Panc1 (cell line): ENCODE measurements at regions not wholly inside any gene's neighbourhood (a gene's known extent, or its start where the extent isn't known, plus 50 kb on each side); places are given as distances from the start of the nearest gene placed in this dataset.
"Not testable (repeated sequence)": the region's sequence is repeated elsewhere in the genome, so short reads cannot be mapped to it uniquely, and the experiment has no call there.

Experiments
- ATAC-seq: fragments of 200-7000 bp; cut with Tn5 transposase; 2 replicates; pipeline ENCODE4 v1.9.1; 2020; ENCODE audit warnings: mild to moderate bottlenecking, moderate library complexity
- BruUV-seq: library from RNA; stranded (reverse); fragments of 400-500 nt; replicated peaks from 2 replicates; lab custom pipeline; 2021; lab: Mats Ljungman, UMichigan
- CTCF ChIA-PET: fragments of 300-600 bp; sonication (Branson Sonifier 250); formaldehyde crosslinking; loops from one replicate; lab custom pipeline; 2022; ENCODE audit warnings: antibody characterized with exemption; lab: Charles Lee
- POLR2A ChIA-PET: fragments of 300-600 bp; sonication (Branson Sonifier 250); formaldehyde crosslinking; loops from one replicate; lab custom pipeline; 2022; ENCODE audit warnings: antibody characterized with exemption; lab: Charles Lee
- DNase-seq: peaks from one replicate; pipeline ENCODE4 v3.0.0-alpha.2; 2010; ENCODE audit warnings: low read depth, low spot score
- H3K27ac ChIP-seq: 2 replicates; pipeline ENCODE4 v1.5.1; 2011; ENCODE audit warnings: mild to moderate bottlenecking, low read length, inconsistent platforms
- H3K27me3 ChIP-seq: fragments of 200-500 bp; sonication (Bioruptor generic); 2 replicates; pipeline ENCODE4 v1.6.0; 2014; ENCODE audit warnings: low read length, inconsistent platforms; ENCODE audit not compliant: control insufficient read depth, insufficient read depth
- H3K36me3 ChIP-seq: fragments of 200-500 bp; sonication (Bioruptor generic); 2 replicates; pipeline ENCODE4 v1.5.1; 2014; ENCODE audit warnings: inconsistent platforms, mild to moderate bottlenecking, low read length, moderate library complexity; ENCODE audit not compliant: control insufficient read depth, insufficient read depth
- H3K4me1 ChIP-seq: 2 replicates; pipeline ENCODE4 v1.5.1; 2011; ENCODE audit warnings: inconsistent platforms, mild to moderate bottlenecking, low read length, moderate library complexity; ENCODE audit not compliant: control insufficient read depth, insufficient read depth
- H3K4me3 ChIP-seq, 2 experiments: 2 replicates each; pipeline ENCODE4 v1.5.1; 2011 to 2012; ENCODE audit warnings: low read depth in 2 of 2, low read length in 2 of 2, mild to moderate bottlenecking in 2 of 2, inconsistent platforms in 1 of 2, moderate library complexity in 1 of 2
- H3K9me3 ChIP-seq: fragments of 200-500 bp; sonication (Bioruptor generic); 2 replicates; pipeline ENCODE4 v1.5.1; 2014; ENCODE audit warnings: low read depth, mild to moderate bottlenecking, inconsistent platforms, low read length, moderate library complexity; ENCODE audit not compliant: control insufficient read depth, insufficient read depth
- CTCF ChIP-seq: fragments of 450-650 bp; IDR thresholded peaks from 2 replicates; pipeline ENCODE4 v1.5.1; 2017; ENCODE audit warnings: mild to moderate bottlenecking
- POLR2AphosphoS5 ChIP-seq: IDR thresholded peaks from 2 replicates; pipeline ENCODE4 v1.6.1; 2012; ENCODE audit warnings: mild to moderate bottlenecking, low read depth, low read length, moderate library complexity
- REST ChIP-seq, 2 experiments: IDR thresholded peaks; 2 replicates each; pipeline ENCODE4 v1.6.1; 2011 to 2012; ENCODE audit warnings: low read depth in 2 of 2, control low read depth in 1 of 2, low read length in 1 of 2, mild to moderate bottlenecking in 1 of 2, moderate library complexity in 1 of 2; ENCODE audit not compliant: insufficient read depth in 1 of 2
- SIN3A ChIP-seq: IDR thresholded peaks from 2 replicates; pipeline ENCODE4 v1.6.1; 2012; ENCODE audit warnings: low read depth, mild to moderate bottlenecking, low read length, moderate library complexity, borderline replicate concordance; ENCODE audit not compliant: insufficient read depth
- TCF7L2 ChIP-seq: IDR thresholded peaks from 2 replicates; pipeline ENCODE4 v1.6.1; 2011; ENCODE audit warnings: mild to moderate bottlenecking, low read depth, low read length, inconsistent platforms
- in situ Hi-C: cut with HindIII; loops from 2 replicates; pipeline ENCODE4 v1.10.0; 2016; ENCODE audit warnings: low sequenced_read_pairs, low pct_unique_long_range_greater_than_20kb
- intact Hi-C: fragments of 100-400 bp; cut with micrococcal nuclease; formaldehyde crosslinking; loops from one replicate; pipeline ENCODE4 v1.10.0; 2022; ENCODE audit not compliant: unreplicated experiment

- in situ Hi-C loops (no loop called here), intact Hi-C loops (no loop called here)
- Histone ChIP-seq H3K9me3 (no peaks in the 10 kb centered on the region), H3K27me3 (no peaks in the 10 kb centered on the region), H3K36me3 (no peaks in the 10 kb centered on the region), H3K4me1 (no peaks in the 10 kb centered on the region), H3K27ac (no peak overlapping the region), H3K4me3 (no peak overlapping the region)
- POLR2A ChIA-PET: no interaction called here
- CTCF ChIA-PET: interaction anchor here (0.6 kb wide), 1 partner anchor 623 kb away, joined by 3 read pairs; no protein-coding TSS in a partner anchor
- DNase-seq (no peak), ATAC-seq (no peak)
- no TSS peak for BruUV-seq
- TF ChIP-seq TCF7L2 (no peak), CTCF (no peak), SIN3A (no peak), REST (IDR thresholded peaks at IDR 0.05; ENCODE audit: insufficient read depth in 1 of 2, low read depth in 2 of 2, low read length in 1 of 2) (no peak), POLR2AphosphoS5 (no peak)
Observed at GRCh38 chr12:38427442-38427841, 110.9 kb downstream of the ALG10B start.

DNA sequence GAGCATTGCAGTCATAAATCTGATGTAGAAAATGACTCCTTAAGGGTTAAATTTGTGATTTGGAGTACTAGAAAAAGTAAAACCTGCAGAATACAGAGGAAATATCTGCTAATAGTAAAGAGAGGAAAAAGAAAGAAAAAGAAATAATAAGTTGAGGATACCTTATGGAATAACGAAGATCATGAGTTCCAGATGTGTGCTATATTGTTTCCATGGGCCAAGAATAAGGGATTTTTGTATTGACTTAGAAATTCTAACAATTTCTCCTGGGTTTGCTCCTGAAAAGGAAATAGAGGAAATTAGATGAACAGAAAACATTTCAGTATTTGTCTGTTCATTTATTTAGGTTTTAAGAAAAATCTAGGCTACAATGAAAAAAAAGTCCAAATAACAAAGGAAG, 115.3 kb downstream of the ALG10B start:
- H3K4me1 ChIP-seq: no peaks in the 10 kb centered on the region
- no peaks in the 10 kb centered on the region for H3K9me3 ChIP-seq
- ChIA-PET POLR2A (no interaction called here), CTCF (no interaction called here)
- no peak overlapping the region for H3K27ac ChIP-seq
- no peak overlapping the region for H3K4me3 ChIP-seq
- BruUV-seq: no TSS peak
- no peaks in the 10 kb centered on the region for H3K27me3 ChIP-seq
- in situ Hi-C loops (no loop called here), intact Hi-C loops (no loop called here)
- no peak for DNase-seq
- no peak for ATAC-seq
- H3K36me3 ChIP-seq: no peaks in the 10 kb centered on the region
- no peak for TF ChIP-seq REST (IDR thresholded peaks at IDR 0.05; ENCODE audit: insufficient read depth in 1 of 2, low read depth in 2 of 2, low read length in 1 of 2)
- TF ChIP-seq SIN3A: no peak
- no peak for TF ChIP-seq POLR2AphosphoS5
- TF ChIP-seq CTCF: no peak
- no peak for TF ChIP-seq TCF7L2

DNA sequence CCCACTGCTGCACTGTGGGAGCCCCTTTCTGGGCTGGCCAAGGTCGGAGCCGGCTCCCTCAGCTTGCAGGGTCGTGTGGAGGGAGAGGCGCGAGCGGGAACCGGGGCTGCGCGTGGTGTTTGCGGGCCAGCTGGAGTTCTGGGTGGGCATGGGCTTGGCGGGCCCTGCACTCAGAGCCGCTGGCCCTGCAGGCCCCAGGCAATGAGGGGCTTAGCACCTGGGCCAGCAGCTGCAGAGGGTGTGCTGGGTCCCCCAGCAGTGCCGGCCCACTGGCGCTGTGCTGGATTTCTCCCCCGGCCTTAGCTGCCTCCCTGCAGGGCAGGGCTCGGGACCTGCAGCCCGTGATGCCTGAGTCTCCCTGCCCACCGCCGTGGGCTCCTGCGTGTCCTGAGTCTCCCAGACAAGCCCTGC, 125.3 kb downstream of the ALG10B start:
- ATAC-seq, intact Hi-C loops, BruUV-seq, H3K27ac ChIP-seq, H3K9me3 ChIP-seq, H3K4me1 ChIP-seq, CTCF ChIA-PET, DNase-seq, H3K36me3 ChIP-seq, POLR2A ChIA-PET, H3K4me3 ChIP-seq, in situ Hi-C loops, H3K27me3 ChIP-seq: not testable (repeated sequence)
